K562 (cell line): ENCODE measurements at regions not wholly inside any gene's neighbourhood (a gene's known extent, or its start where the extent isn't known, plus 50 kb on each side); places are given as distances from the start of the nearest gene placed in this dataset.

ENCODE experiments used
- ATAC-seq: fragments of 200-7000 bp; cut with Tn5 transposase; 3 replicates; pipeline ENCODE4 v1.9.1; 2020; ENCODE audit warnings: moderate library complexity
- BruUV-seq: library from RNA; stranded (reverse); fragments of 400-500 nt; replicated peaks from 2 replicates; lab custom pipeline; 2021; lab: Mats Ljungman, UMichigan
- CTCF ChIA-PET: fragments of 300-600 bp; formaldehyde crosslinking; extraction: SDS; loops from one replicate; lab custom pipeline; 2021; ENCODE audit warnings: low intra/inter-chr PET ratio; lab: Yijun Ruan, JAX
- POLR2A ChIA-PET: fragments of 300-600, 350-650 bp; sonication (Branson Sonifier 250); formaldehyde crosslinking; extraction: SDS; loops from one replicate; lab custom pipeline; 2021; ENCODE audit warnings: antibody characterized with exemption, inconsistent platforms; lab: Yijun Ruan, JAX
- DNase-seq, 4 experiments: peaks; one replicate each; pipeline versions ENCODE4 v3.0.0 to v3.0.0-alpha.2; 2011 to 2018; ENCODE audit warnings: low spot score in 3 of 4, mixed read lengths in 3 of 4; ENCODE audit errors: extremely low read depth in 1 of 4
- FAIRE-seq: peaks from 2 replicates; lab custom pipeline; 2011; peaks lifted over from hg19 to GRCh38; lab: Jason Lieb, UNC
- H2AFZ ChIP-seq: 2 replicates; pipeline ENCODE4 v1.6.0; 2011; ENCODE audit warnings: low read depth, low read length, control low read depth, inconsistent platforms
- H3K27ac ChIP-seq: fragments of 200-600 bp; 3 replicates; pipeline ENCODE4 v1.8.0; 2011; ENCODE audit warnings: low read depth, mild to moderate bottlenecking, control low read depth, inconsistent platforms, low read length, moderate library complexity, mixed read lengths; ENCODE audit errors: extremely low read depth
- H3K27me3 ChIP-seq, 2 experiments: fragments of 300-600 bp in 1 of 2; 2 replicates in 1 of 2; 3 replicates in 1 of 2; pipeline versions ENCODE4 v1.6.0 to v1.8.0; 2011; ENCODE audit warnings: inconsistent platforms in 2 of 2, low read length in 2 of 2, mild to moderate bottlenecking in 1 of 2, mixed read lengths in 1 of 2, moderate library complexity in 1 of 2; ENCODE audit not compliant: control insufficient read depth in 2 of 2, insufficient read depth in 2 of 2
- H3K36me3 ChIP-seq: fragments of 300-600 bp; 3 replicates; pipeline ENCODE4 v1.8.0; 2011; ENCODE audit warnings: mild to moderate bottlenecking, low read length, inconsistent platforms; ENCODE audit not compliant: control insufficient read depth, insufficient read depth
- H3K4me1 ChIP-seq, 2 experiments: fragments of 200-600 bp in 1 of 2; replicated peaks in 1 of 2; 2 replicates in 1 of 2; 3 replicates in 1 of 2; pipeline versions ENCODE4 v1.5.1 to v1.8.0; 2011; ENCODE audit warnings: inconsistent platforms in 2 of 2, low read length in 2 of 2, mild to moderate bottlenecking in 1 of 2, mixed read lengths in 1 of 2, moderate library complexity in 1 of 2; ENCODE audit not compliant: control insufficient read depth in 2 of 2, insufficient read depth in 2 of 2
- H3K4me2 ChIP-seq: 2 replicates; pipeline ENCODE4 v1.6.1; 2011; ENCODE audit warnings: low read length, control low read depth, inconsistent platforms, mixed read lengths; ENCODE audit not compliant: insufficient read depth
- H3K4me3 ChIP-seq: fragments of 200-600 bp; sonication (generic), shearing (Covaris generic); 2 replicates; pipeline ENCODE4 v1.5.1; 2016; ENCODE audit warnings: control low read depth, inconsistent platforms
- H3K79me2 ChIP-seq: fragments of 200-600 bp; 3 replicates; pipeline ENCODE4 v1.8.0; 2011; ENCODE audit warnings: low read length, inconsistent platforms; ENCODE audit not compliant: control insufficient read depth, insufficient read depth
- H3K9ac ChIP-seq, 2 experiments: 2 replicates each; pipeline versions ENCODE4 v1.6.0 to v1.6.1; 2011; ENCODE audit warnings: low read depth in 2 of 2, low read length in 2 of 2, control low read depth in 1 of 2, inconsistent platforms in 1 of 2, mild to moderate bottlenecking in 1 of 2, mixed read lengths in 1 of 2; ENCODE audit not compliant: insufficient read depth in 1 of 2
- H3K9me1 ChIP-seq: one replicate; pipeline ENCODE4 v1.6.0; 2011; ENCODE audit warnings: inconsistent platforms, mild to moderate bottlenecking, low read length, moderate library complexity; ENCODE audit not compliant: control insufficient read depth, insufficient read depth
- H3K9me3 ChIP-seq: replicated peaks from 2 replicates; pipeline ENCODE4 v1.5.1; 2011; ENCODE audit warnings: low read depth, low read length, inconsistent platforms; ENCODE audit not compliant: control insufficient read depth, insufficient read depth
- H4K20me1 ChIP-seq: replicated peaks from 2 replicates; pipeline ENCODE4 v1.6.1; 2011; ENCODE audit warnings: low read length, inconsistent platforms, mixed read lengths; ENCODE audit not compliant: control insufficient read depth, insufficient read depth
- CTCF ChIP-seq, 3 experiments: IDR thresholded peaks in 2 of 3; conservative IDR thresholded peaks in 1 of 3; 2 replicates each; pipeline ENCODE4 v1.5.1; 2011 to 2012; ENCODE audit warnings: low read length in 3 of 3, mild to moderate bottlenecking in 3 of 3, control low read depth in 2 of 3, improper control_type of control experiment in 1 of 3, inconsistent platforms in 1 of 3, low read depth in 1 of 3, mixed read lengths in 1 of 3, moderate library complexity in 1 of 3; ENCODE audit not compliant: insufficient read depth in 2 of 3
- E2F4 ChIP-seq: sonication (generic); formaldehyde crosslinking; IDR thresholded peaks from 2 replicates; pipeline ENCODE4 v1.8.0; 2022; ENCODE audit warnings: mild to moderate bottlenecking, low read depth, missing genetic modification reagents
- FOXK1 ChIP-seq: sonication (generic); formaldehyde crosslinking; IDR thresholded peaks from 2 replicates; pipeline ENCODE4 v1.8.0; 2022; ENCODE audit warnings: missing genetic modification reagents, mild to moderate bottlenecking, borderline replicate concordance
- GABPA ChIP-seq: fragments of 200-800 bp; sonication (Bioruptor generic); conservative IDR thresholded peaks from 2 replicates; pipeline ENCODE4 v1.6.1; 2016; ENCODE audit warnings: low read depth, missing genetic modification characterization, missing compliant biosample characterization
- HNRNPK ChIP-seq: fragments of 200-400 bp; formaldehyde crosslinking; IDR thresholded peaks from one replicate; pipeline ENCODE4 v1.6.1; 2018; ENCODE audit warnings: mild to moderate bottlenecking, low read depth, low read length; ENCODE audit not compliant: poor library complexity, severe bottlenecking
- HNRNPLL ChIP-seq: fragments of 200-400 bp; formaldehyde crosslinking; IDR thresholded peaks from 2 replicates; pipeline ENCODE4 v1.6.1; 2017; ENCODE audit warnings: low read length, low read depth, mild to moderate bottlenecking; ENCODE audit not compliant: poor library complexity, severe bottlenecking
- KLF6 ChIP-seq: fragments of 250-450 bp; sonication (Bioruptor Pico); IDR thresholded peaks from 2 replicates; pipeline ENCODE4 v1.4.0; 2020; ENCODE audit warnings: mild to moderate bottlenecking, moderate library complexity, borderline replicate concordance
- PBX2 ChIP-seq, 2 experiments: IDR thresholded peaks in 1 of 2; conservative IDR thresholded peaks in 1 of 2; 2 replicates each; pipeline ENCODE4 v1.6.1; 2016; ENCODE audit warnings: low read depth in 2 of 2, mild to moderate bottlenecking in 1 of 2, missing compliant biosample characterization in 1 of 2, missing genetic modification characterization in 1 of 2, moderate library complexity in 1 of 2
- TAF1 ChIP-seq: IDR thresholded peaks from 2 replicates; pipeline ENCODE4 v1.6.1; 2011; ENCODE audit warnings: mild to moderate bottlenecking, low read length, moderate library complexity; ENCODE audit not compliant: insufficient read depth, control insufficient read depth, severe bottlenecking; ENCODE audit errors: extremely low read depth
- ZBTB43 ChIP-seq: sonication (generic); formaldehyde crosslinking; IDR thresholded peaks from 2 replicates; pipeline ENCODE4 v1.8.0; 2023; ENCODE audit warnings: mild to moderate bottlenecking, missing genetic modification reagents
- ZNF263 ChIP-seq: sonication (generic); formaldehyde crosslinking; IDR thresholded peaks from 2 replicates; pipeline ENCODE4 v1.8.0; 2022; ENCODE audit warnings: mild to moderate bottlenecking, missing genetic modification reagents, borderline replicate concordance
- WGBS: fragments of 100-300 bp; shearing (Covaris generic); methylation state at CpG from one replicate; pipeline ENCODE4 v1.1.6; 2016; ENCODE audit warnings: low coverage, mixed read lengths; ENCODE audit not compliant: insufficient coverage; ENCODE audit errors: missing lambda C conversion rate; 5-methylcytosine and 5-hydroxymethylcytosine counted together
- in situ Hi-C: fragments of 300-500 bp; cut with MboI; formaldehyde crosslinking; loops from 4 replicates; pipeline ENCODE4 v1.15.0; 2018; ENCODE audit warnings: inconsistent platforms, mixed read lengths
- intact Hi-C: fragments of 100-400 bp; cut with micrococcal nuclease; formaldehyde crosslinking; loops from 2 replicates; pipeline ENCODE4 v1.14.2; 2022

- peak; percentile 6 for FAIRE-seq
- H3K4me2 ChIP-seq: peak overlapping the region; percentile 89
- H2AFZ ChIP-seq: peak overlapping the region; percentile 76
- H3K79me2 ChIP-seq: peaks cover 49% of the 10 kb centered on the region
- H3K27ac ChIP-seq: peak overlapping the region; percentile 90
- H3K9me1 ChIP-seq: no peaks in the 10 kb centered on the region
- ChIA-PET POLR2A (interaction anchor here (0.6 to 2.8 kb wide), 17 partner anchors 10 to 767 kb away, joined by 3 to 11 read pairs (median 4); no protein-coding TSS in a partner anchor), CTCF (no interaction called here)
- peak; percentile 35 to 96 (median 66) for DNase-seq
- H3K4me3 ChIP-seq: peak overlapping the region; percentile 87
- H3K9ac ChIP-seq: peak overlapping the region; percentile 91 to 97
- BruUV-seq: no TSS peak
- H4K20me1 ChIP-seq: no peaks in the 10 kb centered on the region
- peaks cover 3% of the 10 kb centered on the region; the same call in 1 of the 3 replicates for H3K36me3 ChIP-seq
- no peaks in the 10 kb centered on the region for H3K27me3 ChIP-seq
- peak; percentile 74 for ATAC-seq
- peaks cover 24 to 31% of the 10 kb centered on the region in 2 experiments; a peak in 4 of 5 replicates for H3K4me1 ChIP-seq
- intact Hi-C loops: loop anchor here (2.0 kb wide), 1 partner anchor 40 kb away; no protein-coding TSS in a partner anchor
- no peaks in the 10 kb centered on the region for H3K9me3 ChIP-seq
- in situ Hi-C loops: no loop called here
- 0% methylated on average over 4 of the region's 78 CpGs for WGBS
- TF ChIP-seq FOXK1 (CRISPR knock-in tag) (0 out of 2 replicates have a peak, but pooled peaks have one; percentile 18), PBX2 (CRISPR knock-in tag; IDR thresholded peaks at IDR 0.05; ENCODE audit: low read depth) (no peak), PBX2 (tag; conservative IDR thresholded peaks at IDR 0.05; ENCODE audit: low read depth) (no peak), HNRNPLL (peak; percentile 6), TAF1 (peak; percentile 66), ZNF263 (CRISPR knock-in tag) (0 out of 2 replicates have a peak, but pooled peaks have one; percentile 30), KLF6 (no peak), HNRNPK (peak; percentile 47), CTCF (IDR thresholded peaks at IDR 0.05 in 2 of 3, conservative IDR thresholded peaks at IDR 0.05 in 1 of 3; ENCODE audit: insufficient read depth in 2 of 3, low read depth in 1 of 3, low read length in 3 of 3) (no peak), GABPA (tag) (peak; percentile 30), E2F4 (CRISPR knock-in tag) (peak; percentile 72; the same call in 1 of the 2 replicates), ZBTB43 (CRISPR knock-in tag) (0 out of 2 replicates have a peak, but pooled peaks have one; percentile 13)
Measured at GRCh38 chr13:50124536-50125303, 109.5 kb downstream of the KCNRG start.
